IPS DF 4.7 (cell line): ENCODE measurements at regions not wholly inside any gene's neighbourhood (a gene's known extent, or its start where the extent isn't known, plus 50 kb on each side); places are given as distances from the start of the nearest gene placed in this dataset.

Source experiments
- DNase-seq: peaks from one replicate; pipeline ENCODE4 v3.0.0-alpha.2; 2013; ENCODE audit warnings: low spot score; ENCODE audit errors: extremely low read depth

- DNase-seq = no peak
Measured at GRCh38 chr20:57948180-57948955, 238.6 kb upstream of the PMEPA1 start.

- DNase-seq = no peak
Measured at GRCh38 chr20:57947421-57948179, 237.8 kb upstream of the PMEPA1 start.

- DNase-seq = no peak
Measured at GRCh38 chr20:57946559-57947315, 236.9 kb upstream of the PMEPA1 start.

GRCh38 chr20:57944988-57945387, 235.2 kb upstream of the PMEPA1 start:
- DNase-seq = no peak

- no peak for DNase-seq
Measured at GRCh38 chr20:57943950-57944349, 234.1 kb upstream of the PMEPA1 start.

GRCh38 chr20:57943291-57943690, 233.5 kb upstream of the PMEPA1 start:
- DNase-seq = no peak

GRCh38 chr20:57941604-57942381, 232.0 kb upstream of the PMEPA1 start:
- no peak for DNase-seq

- no peak for DNase-seq
Measured at GRCh38 chr20:57940868-57941522, 231.2 kb upstream of the PMEPA1 start.

GRCh38 chr20:57940376-57940775, 230.6 kb upstream of the PMEPA1 start:
- no peak for DNase-seq

GRCh38 chr20:57939499-57939898, 229.7 kb upstream of the PMEPA1 start:
- no peak for DNase-seq

GRCh38 chr20:57938158-57939108, 228.6 kb upstream of the PMEPA1 start:
- DNase-seq = no peak

- DNase-seq = no peak
Measured at GRCh38 chr20:57936636-57937385, 227.0 kb upstream of the PMEPA1 start.

GRCh38 chr20:57934913-57935312, 225.1 kb upstream of the PMEPA1 start:
- no peak for DNase-seq

- DNase-seq = no peak
Measured at GRCh38 chr20:57934007-57934805, 224.4 kb upstream of the PMEPA1 start.

GRCh38 chr20:57932227-57932864, 222.5 kb upstream of the PMEPA1 start:
- DNase-seq = no peak

- DNase-seq = no peak
Measured at GRCh38 chr20:57930351-57930750, 220.5 kb upstream of the PMEPA1 start.

- no peak for DNase-seq
Measured at GRCh38 chr20:57928181-57928967, 218.6 kb upstream of the PMEPA1 start.
